ENCODE measurements at regions not wholly inside any gene's neighbourhood (a gene's known extent, or its start where the extent isn't known, plus 50 kb on each side); places are given as distances from the start of the nearest gene placed in this dataset.
A peak's percentile ranks its signal among the peaks of the same experiment; 100 is the strongest.

DNA sequence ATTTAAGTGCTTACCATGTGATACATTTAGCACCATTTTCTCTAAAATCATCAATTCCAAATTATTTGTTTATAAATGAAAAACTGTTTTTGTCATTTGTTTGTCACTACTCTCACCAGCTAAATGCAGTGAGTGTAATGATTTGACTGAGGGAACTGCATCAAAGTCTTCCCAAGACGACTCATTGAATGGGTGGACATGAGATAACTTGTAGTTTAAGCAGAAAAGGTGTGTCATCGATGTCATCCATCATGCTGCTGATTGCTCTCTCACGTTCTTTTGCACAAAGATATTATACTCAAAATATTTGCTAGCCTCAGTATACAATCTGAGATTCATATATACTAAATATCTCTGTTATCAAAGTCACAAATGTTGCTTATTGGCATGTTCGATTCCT is 366.5 kb downstream of the IRS2 start:
- Histone ChIP-seq H3K4me1 (no peaks in the 10 kb centered on the region), H3K9me3 (no peaks in the 10 kb centered on the region), H3K27ac (no peak overlapping the region), H3K4me3 (no peak overlapping the region), H3K36me3 (ENCODE audit: low read depth, missing control alignments) (no peaks in the 10 kb centered on the region), H3K27me3 (no peaks in the 10 kb centered on the region)
- intact Hi-C loops (cut with DNase I; ENCODE audit: low total_unique reads): no loop called here
- no peak for TF ChIP-seq POLR2A (IDR thresholded peaks at IDR 0.05)
- TF ChIP-seq CTCF (IDR thresholded peaks at IDR 0.05): no peak
- 84 to 86% methylated on average over 4 of the region's 4 CpGs for WGBS, 2 donors
- no peak for DNase-seq

DNA sequence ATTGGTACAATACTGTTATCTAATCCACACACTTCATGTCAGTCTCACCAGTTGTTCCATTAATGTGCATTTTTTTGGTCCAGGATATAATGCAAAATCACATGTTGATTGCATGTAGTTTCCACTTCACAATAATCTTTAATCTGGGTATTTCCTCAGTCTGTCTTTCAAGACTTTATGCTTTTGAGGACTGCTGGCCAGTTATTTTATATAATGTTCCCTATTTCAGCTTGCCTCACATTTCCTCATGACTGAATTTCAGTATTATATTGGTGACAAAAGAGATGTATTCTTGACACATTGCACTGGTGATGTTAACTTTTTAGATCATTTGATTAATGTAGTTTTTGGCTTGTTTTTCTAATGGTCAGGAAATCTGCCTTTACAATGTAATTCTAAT is 368.3 kb downstream of the IRS2 start:
- no peak for DNase-seq
- Histone ChIP-seq H3K27me3 (no peaks in the 10 kb centered on the region), H3K4me1 (no peaks in the 10 kb centered on the region), H3K27ac (no peak overlapping the region), H3K9me3 (no peaks in the 10 kb centered on the region), H3K36me3 (ENCODE audit: low read depth, missing control alignments) (no peaks in the 10 kb centered on the region), H3K4me3 (no peak overlapping the region)
- intact Hi-C loops (cut with DNase I; ENCODE audit: low total_unique reads): no loop called here
- TF ChIP-seq CTCF (IDR thresholded peaks at IDR 0.05): no peak
- no peak for TF ChIP-seq POLR2A (IDR thresholded peaks at IDR 0.05)

GRCh38 chr13:109416001-109416400 is 370.4 kb downstream of the IRS2 start:
- no peak for DNase-seq
- TF ChIP-seq CTCF (IDR thresholded peaks at IDR 0.05): no peak
- TF ChIP-seq POLR2A (IDR thresholded peaks at IDR 0.05): no peak
- Histone ChIP-seq H3K4me3 (no peak overlapping the region), H3K27me3 (no peaks in the 10 kb centered on the region), H3K27ac (no peak overlapping the region), H3K36me3 (ENCODE audit: low read depth, missing control alignments) (no peaks in the 10 kb centered on the region), H3K4me1 (peaks cover 3% of the 10 kb centered on the region), H3K9me3 (no peaks in the 10 kb centered on the region)
- intact Hi-C loops (cut with DNase I; ENCODE audit: low total_unique reads): no loop called here
- WGBS, 2 donors: 55 to 71% methylated on average over 12 of the region's 12 CpGs

DNA sequence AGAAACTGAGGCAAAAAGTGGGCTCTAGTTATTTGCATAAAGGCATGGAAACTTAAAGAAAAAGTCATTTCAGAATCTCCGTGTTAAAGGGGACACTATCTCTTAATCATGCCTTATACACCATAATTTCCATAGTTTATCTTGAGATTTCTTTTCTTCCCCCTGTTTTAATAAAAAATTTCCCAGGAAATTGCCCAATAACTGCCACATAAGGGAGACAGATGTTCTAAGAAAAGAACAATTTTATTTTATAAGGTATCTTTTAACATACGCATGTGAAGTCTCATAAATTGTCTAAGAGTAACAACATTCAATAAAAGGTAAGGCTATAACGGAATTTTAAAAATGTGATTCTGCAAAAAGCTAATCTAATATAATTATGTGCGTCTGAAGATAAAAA is 371.3 kb downstream of the IRS2 start:
- WGBS, 2 donors: 84 to 88% methylated on average over 4 of the region's 4 CpGs
- H3K4me1 ChIP-seq: peaks cover 3% of the 10 kb centered on the region
- no peaks in the 10 kb centered on the region for H3K9me3 ChIP-seq
- TF ChIP-seq POLR2A (IDR thresholded peaks at IDR 0.05): no peak
- no peak for TF ChIP-seq CTCF (IDR thresholded peaks at IDR 0.05)
- H3K36me3 ChIP-seq (ENCODE audit: low read depth, missing control alignments): no peaks in the 10 kb centered on the region
- no peak overlapping the region for H3K27ac ChIP-seq
- no peaks in the 10 kb centered on the region for H3K27me3 ChIP-seq
- H3K4me3 ChIP-seq: no peak overlapping the region
- DNase-seq: no peak
- intact Hi-C loops (cut with DNase I; ENCODE audit: low total_unique reads): no loop called here

DNA sequence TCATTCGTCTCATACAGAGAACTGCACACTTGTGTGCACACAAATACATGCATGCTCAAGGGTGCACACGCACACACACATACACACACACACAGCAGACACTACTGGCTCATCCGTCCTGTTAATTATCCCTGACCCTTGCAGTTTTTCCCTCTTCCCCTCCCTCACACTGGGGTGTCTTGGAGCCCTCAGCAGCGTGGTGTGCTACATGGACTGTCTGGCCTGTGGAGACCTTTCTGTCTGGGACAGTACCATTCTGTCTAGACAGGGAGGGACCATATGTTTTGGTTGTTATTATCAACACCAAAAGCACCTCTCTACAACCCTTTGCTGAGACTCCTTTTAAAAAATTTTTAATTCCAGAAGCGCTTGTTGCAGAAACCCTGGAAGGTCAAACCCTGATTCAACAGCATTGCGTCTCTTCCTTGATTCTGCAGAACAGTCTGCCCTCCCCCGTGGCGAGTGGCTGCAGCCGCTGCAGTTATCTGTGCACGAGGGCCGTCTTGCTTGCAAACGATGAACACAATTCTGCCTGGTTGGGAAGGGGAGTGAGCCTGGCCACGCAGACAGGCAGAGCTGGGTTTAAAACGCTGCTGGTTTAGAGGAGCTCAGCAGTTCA is 374.0 kb downstream of the IRS2 start:
- H3K27me3 ChIP-seq: no peaks in the 10 kb centered on the region
- WGBS, 2 donors: 6 to 13% methylated on average over 14 of the region's 14 CpGs
- intact Hi-C loops (cut with DNase I; ENCODE audit: low total_unique reads): no loop called here
- TF ChIP-seq POLR2A (IDR thresholded peaks at IDR 0.05) (no peak), CTCF (IDR thresholded peaks at IDR 0.05) (no peak)
- no peaks in the 10 kb centered on the region for H3K36me3 ChIP-seq (ENCODE audit: low read depth, missing control alignments)
- no peak overlapping the region for H3K27ac ChIP-seq
- peak; percentile 89 for DNase-seq
- H3K4me1 ChIP-seq: peaks cover 3% of the 10 kb centered on the region
- no peak overlapping the region for H3K4me3 ChIP-seq
- H3K9me3 ChIP-seq: no peaks in the 10 kb centered on the region
